WTC11 (cell line): ENCODE measurements at regions not wholly inside any gene's neighbourhood (a gene's known extent, or its start where the extent isn't known, plus 50 kb on each side); places are given as distances from the start of the nearest gene placed in this dataset.

Experiments
- ATAC-seq: fragments of 200-7000 bp; cut with Tn5 transposase; 2 replicates; pipeline ENCODE4 v1.10.0; 2021; ENCODE audit warnings: mild to moderate bottlenecking, moderate library complexity
- CTCF ChIA-PET: fragments of 300-600 bp; sonication (Branson Sonifier 250); formaldehyde crosslinking; loops from one replicate; lab custom pipeline; 2021; ENCODE audit warnings: antibody characterized with exemption; lab: Charles Lee
- POLR2A ChIA-PET: fragments of 350-600 bp; sonication (Branson Sonifier 250); formaldehyde crosslinking; loops from one replicate; lab custom pipeline; 2021; ENCODE audit warnings: antibody characterized with exemption; lab: Charles Lee
- DNase-seq: peaks from one replicate; pipeline ENCODE4 v3.0.0; 2021; ENCODE audit warnings: low spot score
- H3K27ac Mint-ChIP-seq: 2 replicates; pipeline ENCODE4 v1.8.0; 2021; ENCODE audit warnings: mixed read lengths
- H3K27me3 Mint-ChIP-seq: 2 replicates; pipeline ENCODE4 v1.8.0; 2021; ENCODE audit warnings: low read depth, mild to moderate bottlenecking, moderate library complexity, mixed read lengths
- H3K36me3 Mint-ChIP-seq: 2 replicates; pipeline ENCODE4 v1.8.0; 2021; ENCODE audit warnings: mixed read lengths
- H3K4me1 Mint-ChIP-seq: 2 replicates; pipeline ENCODE4 v1.8.0; 2022; ENCODE audit warnings: mixed read lengths
- H3K4me3 Mint-ChIP-seq: 2 replicates; pipeline ENCODE4 v1.8.0; 2021; ENCODE audit warnings: mild to moderate bottlenecking, moderate library complexity, mixed read lengths
- H3K9me3 Mint-ChIP-seq: 2 replicates; pipeline ENCODE4 v1.8.0; 2021; ENCODE audit warnings: mixed read lengths
- ELF4 ChIP-seq: sonication (generic); formaldehyde crosslinking; IDR thresholded peaks from 2 replicates; pipeline ENCODE4 v1.8.1; 2022; ENCODE audit warnings: low read depth, mild to moderate bottlenecking, moderate library complexity, missing genetic modification reagents
- EMX1 ChIP-seq: fragments of 250-450 bp; sonication (Bioruptor Pico); IDR thresholded peaks from 2 replicates; pipeline ENCODE4 v1.8.0; 2021; ENCODE audit warnings: mild to moderate bottlenecking
- GABPB1 ChIP-seq: sonication (generic); formaldehyde crosslinking; IDR thresholded peaks from 2 replicates; pipeline ENCODE4 v1.8.1; 2023; ENCODE audit warnings: mild to moderate bottlenecking, missing genetic modification reagents
- GTF2I ChIP-seq: fragments of 250-450 bp; sonication (Bioruptor Pico); conservative IDR thresholded peaks from 2 replicates; pipeline ENCODE4 v1.4.0; 2021; ENCODE audit warnings: mild to moderate bottlenecking
- KAT7 ChIP-seq: sonication (generic); formaldehyde crosslinking; IDR thresholded peaks from 2 replicates; pipeline ENCODE4 v1.8.1; 2023; ENCODE audit warnings: missing genetic modification reagents, mild to moderate bottlenecking, borderline replicate concordance
- OVOL2 ChIP-seq: fragments of 250-450 bp; sonication (Bioruptor Pico); IDR thresholded peaks from 2 replicates; pipeline ENCODE4 v1.9.0; 2021; ENCODE audit warnings: mild to moderate bottlenecking, borderline replicate concordance
- PRRX2 ChIP-seq: fragments of 250-450 bp; sonication (Bioruptor Pico); IDR thresholded peaks from 2 replicates; pipeline ENCODE4 v1.8.0; 2021; ENCODE audit warnings: mild to moderate bottlenecking
- SMAD4 ChIP-seq: sonication (generic); formaldehyde crosslinking; IDR thresholded peaks from 2 replicates; pipeline ENCODE4 v1.8.0; 2022; ENCODE audit warnings: mild to moderate bottlenecking, missing genetic modification reagents
- TEAD4 ChIP-seq: sonication (generic); formaldehyde crosslinking; IDR thresholded peaks from 2 replicates; pipeline ENCODE4 v1.8.0; 2022; ENCODE audit warnings: mild to moderate bottlenecking, missing genetic modification reagents
- TP53 ChIP-seq: sonication (generic); formaldehyde crosslinking; IDR thresholded peaks from 2 replicates; pipeline ENCODE4 v1.8.1; 2023; ENCODE audit warnings: mild to moderate bottlenecking, missing genetic modification reagents
- ZBTB21 ChIP-seq: sonication (generic); formaldehyde crosslinking; IDR thresholded peaks from 2 replicates; pipeline ENCODE4 v1.8.1; 2023; ENCODE audit warnings: mild to moderate bottlenecking, missing genetic modification reagents, borderline replicate concordance
- ZNF121 ChIP-seq: sonication (generic); formaldehyde crosslinking; IDR thresholded peaks from 2 replicates; pipeline ENCODE4 v1.8.0; 2023; ENCODE audit warnings: missing genetic modification reagents
- ZNF138 ChIP-seq: sonication (generic); formaldehyde crosslinking; conservative IDR thresholded peaks from 2 replicates; pipeline ENCODE4 v1.8.1; 2022; ENCODE audit warnings: mild to moderate bottlenecking, moderate library complexity, missing genetic modification reagents
- ZNF232 ChIP-seq: sonication (generic); formaldehyde crosslinking; IDR thresholded peaks from 2 replicates; pipeline ENCODE4 v1.8.0; 2022; ENCODE audit warnings: mild to moderate bottlenecking, missing genetic modification reagents
- ZNF317 ChIP-seq: sonication (generic); formaldehyde crosslinking; IDR thresholded peaks from 2 replicates; pipeline ENCODE4 v1.8.1; 2023; ENCODE audit warnings: low read depth, mild to moderate bottlenecking, moderate library complexity, missing genetic modification reagents, borderline replicate concordance
- ZNF416 ChIP-seq: fragments of 250-450 bp; sonication (Bioruptor Pico); IDR thresholded peaks from 2 replicates; pipeline ENCODE4 v1.9.0; 2021; ENCODE audit warnings: mild to moderate bottlenecking, inconsistent platforms
- TF ChIP-seq, protein P1 (sequence below): sonication (generic); formaldehyde crosslinking; IDR thresholded peaks from 2 replicates; pipeline ENCODE4 v1.8.1; 2022; ENCODE audit warnings: mild to moderate bottlenecking, moderate library complexity, missing genetic modification reagents
- TF ChIP-seq, protein P2 (sequence below): sonication (generic); formaldehyde crosslinking; IDR thresholded peaks from 2 replicates; pipeline ENCODE4 v1.8.1; 2023; ENCODE audit warnings: mild to moderate bottlenecking, missing genetic modification reagents
- TF ChIP-seq, protein P3 (sequence below): sonication (generic); formaldehyde crosslinking; IDR thresholded peaks from 2 replicates; pipeline ENCODE4 v1.8.1; 2023; ENCODE audit warnings: mild to moderate bottlenecking, missing genetic modification reagents, borderline replicate concordance
- TF ChIP-seq, protein P4 (sequence below): fragments of 250-450 bp; sonication (Bioruptor Pico); IDR thresholded peaks from 2 replicates; pipeline ENCODE4 v1.9.0; 2021; ENCODE audit warnings: mild to moderate bottlenecking
- TF ChIP-seq, protein P5 (sequence below): fragments of 200-600 bp; IDR thresholded peaks from 2 replicates; pipeline ENCODE4 v1.8.0; 2022; ENCODE audit warnings: antibody characterized with exemption
- TF ChIP-seq, protein P6 (sequence below): sonication (generic); formaldehyde crosslinking; conservative IDR thresholded peaks from 2 replicates; pipeline ENCODE4 v1.8.1; 2023; ENCODE audit warnings: mild to moderate bottlenecking, low read depth, missing genetic modification reagents, moderate library complexity
- TF ChIP-seq, protein P7 (sequence below): sonication (generic); formaldehyde crosslinking; conservative IDR thresholded peaks from 2 replicates; pipeline ENCODE4 v1.8.1; 2022; ENCODE audit warnings: mild to moderate bottlenecking, missing genetic modification reagents

DNA sequence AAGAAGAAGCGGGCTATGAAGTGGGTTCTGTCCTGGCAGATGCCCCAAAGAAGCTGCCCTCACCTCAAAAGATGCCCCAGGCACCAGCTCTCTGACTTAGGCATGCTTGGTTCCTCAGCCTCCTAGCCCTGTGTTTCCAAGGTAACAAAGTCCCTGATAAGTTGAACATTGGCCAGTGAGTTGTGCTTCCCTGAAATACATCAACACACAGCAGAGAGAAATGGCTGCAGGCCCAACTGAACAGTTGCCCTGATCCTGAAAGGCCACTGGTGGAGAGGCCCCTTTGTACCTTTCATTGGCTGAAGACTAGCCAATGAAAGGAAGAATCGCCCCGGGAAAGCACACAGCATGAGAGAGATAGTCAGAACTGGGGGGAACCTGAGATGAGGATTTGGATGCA lies 169.9 kb upstream of the CTNNB1 start:
- Mint-ChIP-seq H3K4me3 (no peak overlapping the region), H3K9me3 (peaks cover 14% of the 10 kb centered on the region), H3K4me1 (no peaks in the 10 kb centered on the region; the same call in 1 of the 2 replicates), H3K27me3 (no peaks in the 10 kb centered on the region), H3K27ac (no peak overlapping the region), H3K36me3 (peaks cover 12% of the 10 kb centered on the region)
- POLR2A ChIA-PET = no interaction called here
- CTCF ChIA-PET = no interaction called here
- TF ChIP-seq, protein P1, sequence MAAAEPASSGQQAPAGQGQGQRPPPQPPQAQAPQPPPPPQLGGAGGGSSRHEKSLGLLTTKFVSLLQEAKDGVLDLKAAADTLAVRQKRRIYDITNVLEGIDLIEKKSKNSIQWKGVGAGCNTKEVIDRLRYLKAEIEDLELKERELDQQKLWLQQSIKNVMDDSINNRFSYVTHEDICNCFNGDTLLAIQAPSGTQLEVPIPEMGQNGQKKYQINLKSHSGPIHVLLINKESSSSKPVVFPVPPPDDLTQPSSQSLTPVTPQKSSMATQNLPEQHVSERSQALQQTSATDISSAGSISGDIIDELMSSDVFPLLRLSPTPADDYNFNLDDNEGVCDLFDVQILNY = no peak
- no peak for TF ChIP-seq TP53
- no peak for TF ChIP-seq ELF4
- no peak for TF ChIP-seq ZNF232 (CRISPR knock-in tag)
- TF ChIP-seq, protein P2, sequence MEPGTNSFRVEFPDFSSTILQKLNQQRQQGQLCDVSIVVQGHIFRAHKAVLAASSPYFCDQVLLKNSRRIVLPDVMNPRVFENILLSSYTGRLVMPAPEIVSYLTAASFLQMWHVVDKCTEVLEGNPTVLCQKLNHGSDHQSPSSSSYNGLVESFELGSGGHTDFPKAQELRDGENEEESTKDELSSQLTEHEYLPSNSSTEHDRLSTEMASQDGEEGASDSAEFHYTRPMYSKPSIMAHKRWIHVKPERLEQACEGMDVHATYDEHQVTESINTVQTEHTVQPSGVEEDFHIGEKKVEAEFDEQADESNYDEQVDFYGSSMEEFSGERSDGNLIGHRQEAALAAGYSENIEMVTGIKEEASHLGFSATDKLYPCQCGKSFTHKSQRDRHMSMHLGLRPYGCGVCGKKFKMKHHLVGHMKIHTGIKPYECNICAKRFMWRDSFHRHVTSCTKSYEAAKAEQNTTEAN (CRISPR knock-in tag) = no peak
- no peak for TF ChIP-seq ZNF121 (CRISPR knock-in tag)
- TF ChIP-seq ZBTB21 (CRISPR knock-in tag) = no peak
- DNase-seq (no peak), ATAC-seq (no peak)

DNA sequence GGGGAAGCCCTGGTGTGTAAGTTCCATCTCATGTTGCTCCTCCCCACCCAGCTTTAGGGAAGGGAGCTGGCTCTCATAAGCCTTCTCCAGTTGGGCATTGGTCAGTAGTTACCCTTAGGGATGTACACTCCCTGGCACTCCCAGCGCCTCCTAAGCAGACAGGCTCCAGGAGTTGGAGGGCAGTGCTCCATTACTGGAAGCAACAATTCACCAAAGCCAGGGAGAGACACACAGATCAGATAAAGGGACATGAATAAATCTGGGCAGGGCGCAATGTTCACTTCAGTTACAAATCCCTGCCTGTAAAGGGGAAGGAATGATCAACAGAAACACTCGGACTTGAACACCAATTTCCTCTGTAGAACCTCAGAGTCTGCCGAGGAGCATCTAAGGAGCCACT lies 169.1 kb upstream of the CTNNB1 start:
- peaks cover 14% of the 10 kb centered on the region for H3K9me3 Mint-ChIP-seq
- H3K27ac Mint-ChIP-seq = no peak overlapping the region
- ChIA-PET POLR2A (no interaction called here), CTCF (no interaction called here)
- H3K4me3 Mint-ChIP-seq = no peak overlapping the region
- H3K4me1 Mint-ChIP-seq = no peaks in the 10 kb centered on the region
- DNase-seq (no peak), ATAC-seq (no peak)
- H3K36me3 Mint-ChIP-seq = peaks cover 12% of the 10 kb centered on the region
- no peaks in the 10 kb centered on the region for H3K27me3 Mint-ChIP-seq
- TF ChIP-seq, protein P3, sequence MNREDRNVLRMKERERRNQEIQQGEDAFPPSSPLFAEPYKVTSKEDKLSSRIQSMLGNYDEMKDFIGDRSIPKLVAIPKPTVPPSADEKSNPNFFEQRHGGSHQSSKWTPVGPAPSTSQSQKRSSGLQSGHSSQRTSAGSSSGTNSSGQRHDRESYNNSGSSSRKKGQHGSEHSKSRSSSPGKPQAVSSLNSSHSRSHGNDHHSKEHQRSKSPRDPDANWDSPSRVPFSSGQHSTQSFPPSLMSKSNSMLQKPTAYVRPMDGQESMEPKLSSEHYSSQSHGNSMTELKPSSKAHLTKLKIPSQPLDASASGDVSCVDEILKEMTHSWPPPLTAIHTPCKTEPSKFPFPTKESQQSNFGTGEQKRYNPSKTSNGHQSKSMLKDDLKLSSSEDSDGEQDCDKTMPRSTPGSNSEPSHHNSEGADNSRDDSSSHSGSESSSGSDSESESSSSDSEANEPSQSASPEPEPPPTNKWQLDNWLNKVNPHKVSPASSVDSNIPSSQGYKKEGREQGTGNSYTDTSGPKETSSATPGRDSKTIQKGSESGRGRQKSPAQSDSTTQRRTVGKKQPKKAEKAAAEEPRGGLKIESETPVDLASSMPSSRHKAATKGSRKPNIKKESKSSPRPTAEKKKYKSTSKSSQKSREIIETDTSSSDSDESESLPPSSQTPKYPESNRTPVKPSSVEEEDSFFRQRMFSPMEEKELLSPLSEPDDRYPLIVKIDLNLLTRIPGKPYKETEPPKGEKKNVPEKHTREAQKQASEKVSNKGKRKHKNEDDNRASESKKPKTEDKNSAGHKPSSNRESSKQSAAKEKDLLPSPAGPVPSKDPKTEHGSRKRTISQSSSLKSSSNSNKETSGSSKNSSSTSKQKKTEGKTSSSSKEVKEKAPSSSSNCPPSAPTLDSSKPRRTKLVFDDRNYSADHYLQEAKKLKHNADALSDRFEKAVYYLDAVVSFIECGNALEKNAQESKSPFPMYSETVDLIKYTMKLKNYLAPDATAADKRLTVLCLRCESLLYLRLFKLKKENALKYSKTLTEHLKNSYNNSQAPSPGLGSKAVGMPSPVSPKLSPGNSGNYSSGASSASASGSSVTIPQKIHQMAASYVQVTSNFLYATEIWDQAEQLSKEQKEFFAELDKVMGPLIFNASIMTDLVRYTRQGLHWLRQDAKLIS (CRISPR knock-in tag) = no peak
- TF ChIP-seq, protein P4, sequence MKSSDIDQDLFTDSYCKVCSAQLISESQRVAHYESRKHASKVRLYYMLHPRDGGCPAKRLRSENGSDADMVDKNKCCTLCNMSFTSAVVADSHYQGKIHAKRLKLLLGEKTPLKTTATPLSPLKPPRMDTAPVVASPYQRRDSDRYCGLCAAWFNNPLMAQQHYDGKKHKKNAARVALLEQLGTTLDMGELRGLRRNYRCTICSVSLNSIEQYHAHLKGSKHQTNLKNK = no peak
- no peak for TF ChIP-seq ZNF138 (CRISPR knock-in tag)
- no peak for TF ChIP-seq ZNF416
- TF ChIP-seq ELF4 = no peak
- TF ChIP-seq, protein P5, sequence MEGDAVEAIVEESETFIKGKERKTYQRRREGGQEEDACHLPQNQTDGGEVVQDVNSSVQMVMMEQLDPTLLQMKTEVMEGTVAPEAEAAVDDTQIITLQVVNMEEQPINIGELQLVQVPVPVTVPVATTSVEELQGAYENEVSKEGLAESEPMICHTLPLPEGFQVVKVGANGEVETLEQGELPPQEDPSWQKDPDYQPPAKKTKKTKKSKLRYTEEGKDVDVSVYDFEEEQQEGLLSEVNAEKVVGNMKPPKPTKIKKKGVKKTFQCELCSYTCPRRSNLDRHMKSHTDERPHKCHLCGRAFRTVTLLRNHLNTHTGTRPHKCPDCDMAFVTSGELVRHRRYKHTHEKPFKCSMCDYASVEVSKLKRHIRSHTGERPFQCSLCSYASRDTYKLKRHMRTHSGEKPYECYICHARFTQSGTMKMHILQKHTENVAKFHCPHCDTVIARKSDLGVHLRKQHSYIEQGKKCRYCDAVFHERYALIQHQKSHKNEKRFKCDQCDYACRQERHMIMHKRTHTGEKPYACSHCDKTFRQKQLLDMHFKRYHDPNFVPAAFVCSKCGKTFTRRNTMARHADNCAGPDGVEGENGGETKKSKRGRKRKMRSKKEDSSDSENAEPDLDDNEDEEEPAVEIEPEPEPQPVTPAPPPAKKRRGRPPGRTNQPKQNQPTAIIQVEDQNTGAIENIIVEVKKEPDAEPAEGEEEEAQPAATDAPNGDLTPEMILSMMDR = no peak
- TF ChIP-seq SMAD4 (CRISPR knock-in tag) = no peak
- no peak for TF ChIP-seq KAT7
- no peak for TF ChIP-seq EMX1
- no peak for TF ChIP-seq OVOL2 (CRISPR knock-in tag)
- TF ChIP-seq, protein P6, sequence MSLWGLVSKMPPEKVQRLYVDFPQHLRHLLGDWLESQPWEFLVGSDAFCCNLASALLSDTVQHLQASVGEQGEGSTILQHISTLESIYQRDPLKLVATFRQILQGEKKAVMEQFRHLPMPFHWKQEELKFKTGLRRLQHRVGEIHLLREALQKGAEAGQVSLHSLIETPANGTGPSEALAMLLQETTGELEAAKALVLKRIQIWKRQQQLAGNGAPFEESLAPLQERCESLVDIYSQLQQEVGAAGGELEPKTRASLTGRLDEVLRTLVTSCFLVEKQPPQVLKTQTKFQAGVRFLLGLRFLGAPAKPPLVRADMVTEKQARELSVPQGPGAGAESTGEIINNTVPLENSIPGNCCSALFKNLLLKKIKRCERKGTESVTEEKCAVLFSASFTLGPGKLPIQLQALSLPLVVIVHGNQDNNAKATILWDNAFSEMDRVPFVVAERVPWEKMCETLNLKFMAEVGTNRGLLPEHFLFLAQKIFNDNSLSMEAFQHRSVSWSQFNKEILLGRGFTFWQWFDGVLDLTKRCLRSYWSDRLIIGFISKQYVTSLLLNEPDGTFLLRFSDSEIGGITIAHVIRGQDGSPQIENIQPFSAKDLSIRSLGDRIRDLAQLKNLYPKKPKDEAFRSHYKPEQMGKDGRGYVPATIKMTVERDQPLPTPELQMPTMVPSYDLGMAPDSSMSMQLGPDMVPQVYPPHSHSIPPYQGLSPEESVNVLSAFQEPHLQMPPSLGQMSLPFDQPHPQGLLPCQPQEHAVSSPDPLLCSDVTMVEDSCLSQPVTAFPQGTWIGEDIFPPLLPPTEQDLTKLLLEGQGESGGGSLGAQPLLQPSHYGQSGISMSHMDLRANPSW (CRISPR knock-in tag) = no peak
- TF ChIP-seq, protein P2 (CRISPR knock-in tag) = no peak
- no peak for TF ChIP-seq ZNF317 (CRISPR knock-in tag)
- TF ChIP-seq PRRX2 (CRISPR knock-in tag) = no peak
- no peak for TF ChIP-seq TEAD4
- TF ChIP-seq, protein P7, sequence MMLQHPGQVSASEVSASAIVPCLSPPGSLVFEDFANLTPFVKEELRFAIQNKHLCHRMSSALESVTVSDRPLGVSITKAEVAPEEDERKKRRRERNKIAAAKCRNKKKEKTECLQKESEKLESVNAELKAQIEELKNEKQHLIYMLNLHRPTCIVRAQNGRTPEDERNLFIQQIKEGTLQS (CRISPR knock-in tag) = no peak
- no peak for TF ChIP-seq GABPB1 (CRISPR knock-in tag)
- no peak for TF ChIP-seq GTF2I (CRISPR knock-in tag)
- TF ChIP-seq ZNF121 (CRISPR knock-in tag) = no peak
